Neuronal stem cell (in vitro differentiated cells): ENCODE measurements at regions not wholly inside any gene's neighbourhood (a gene's known extent, or its start where the extent isn't known, plus 50 kb on each side); places are given as distances from the start of the nearest gene placed in this dataset.

ENCODE experiments used
- DNase-seq: peaks from one replicate; pipeline ENCODE4 v3.0.0-alpha.2; 2013; ENCODE audit warnings: low spot score
- H2AFZ ChIP-seq: one replicate; pipeline ENCODE4 v1.6.1; 2013; ENCODE audit warnings: mild to moderate bottlenecking, low read length, inconsistent platforms
- H2AK5ac ChIP-seq: 2 replicates; pipeline ENCODE4 v1.6.1; 2013; ENCODE audit warnings: low read depth, mild to moderate bottlenecking, inconsistent platforms, low read length, moderate library complexity, mixed read lengths
- H2BK120ac ChIP-seq: 2 replicates; pipeline ENCODE4 v1.6.1; 2013; ENCODE audit warnings: low read depth, mild to moderate bottlenecking, inconsistent platforms, low read length, moderate library complexity, mixed read lengths
- H2BK12ac ChIP-seq: one replicate; pipeline ENCODE4 v1.6.1; 2013; ENCODE audit warnings: low read length, inconsistent platforms
- H2BK15ac ChIP-seq: 2 replicates; pipeline ENCODE4 v1.6.1; 2013; ENCODE audit warnings: mild to moderate bottlenecking, low read length, inconsistent platforms, mixed read lengths
- H2BK5ac ChIP-seq: one replicate; pipeline ENCODE4 v1.6.1; 2013; ENCODE audit warnings: inconsistent platforms, mild to moderate bottlenecking, low read length, moderate library complexity
- H3K14ac ChIP-seq: one replicate; pipeline ENCODE4 v1.6.1; 2013; ENCODE audit warnings: low read length, inconsistent platforms
- H3K18ac ChIP-seq: 2 replicates; pipeline ENCODE4 v1.6.1; 2013; ENCODE audit warnings: low read length, inconsistent platforms
- H3K23ac ChIP-seq: 2 replicates; pipeline ENCODE4 v1.6.1; 2013; ENCODE audit warnings: low read depth, mild to moderate bottlenecking, mixed read lengths, low read length, inconsistent platforms; ENCODE audit not compliant: poor library complexity
- H3K27ac ChIP-seq: replicated peaks from 3 replicates; pipeline ENCODE4 v1.5.1; 2013; ENCODE audit warnings: low read length, inconsistent platforms
- H3K27me3 ChIP-seq, 3 experiments: 2 replicates each; pipeline ENCODE4 v1.6.1; 2013; ENCODE audit warnings: low read length in 3 of 3, mild to moderate bottlenecking in 2 of 3, inconsistent platforms in 1 of 3, low read depth in 1 of 3, mixed read lengths in 1 of 3, moderate library complexity in 1 of 3; ENCODE audit not compliant: control insufficient read depth in 3 of 3, insufficient read depth in 3 of 3
- H3K36me3 ChIP-seq, 2 donors: replicated peaks in 1 of 2; 2 replicates each; pipeline ENCODE4 v1.6.1; 2013; ENCODE audit warnings: low read length in 2 of 2; ENCODE audit not compliant: control insufficient read depth in 2 of 2, insufficient read depth in 2 of 2
- H3K4ac ChIP-seq: 2 replicates; pipeline ENCODE4 v1.6.1; 2013; ENCODE audit warnings: inconsistent platforms, mild to moderate bottlenecking, low read length, moderate library complexity
- H3K4me1 ChIP-seq, 2 donors: 1 replicate in 1 of 2; 2 replicates in 1 of 2; pipeline ENCODE4 v1.6.1; 2013; ENCODE audit warnings: low read length in 2 of 2, low read depth in 1 of 2; ENCODE audit not compliant: control insufficient read depth in 2 of 2, insufficient read depth in 1 of 2
- H3K4me2 ChIP-seq: one replicate; pipeline ENCODE4 v1.6.1; 2013; ENCODE audit warnings: mild to moderate bottlenecking, low read length, inconsistent platforms; ENCODE audit not compliant: insufficient read depth, poor library complexity, severe bottlenecking
- H3K4me3 ChIP-seq, 2 donors: 2 replicates each; pipeline ENCODE4 v1.5.1; 2013; ENCODE audit warnings: low read length in 2 of 2, mild to moderate bottlenecking in 2 of 2, inconsistent platforms in 1 of 2, moderate library complexity in 1 of 2
- H3K79me1 ChIP-seq: one replicate; pipeline ENCODE4 v1.6.1; 2013; ENCODE audit warnings: low read depth, mild to moderate bottlenecking, inconsistent platforms, low read length, moderate library complexity
- H3K9ac ChIP-seq: one replicate; pipeline ENCODE4 v1.6.1; 2013; ENCODE audit warnings: mild to moderate bottlenecking, low read depth, low read length, inconsistent platforms; ENCODE audit not compliant: poor library complexity
- H3K9me3 ChIP-seq, 2 donors: replicated peaks in 1 of 2; 2 replicates each; pipeline versions ENCODE3 to v1.6.1; 2013; ENCODE audit warnings: low read length in 2 of 2, mild to moderate bottlenecking in 2 of 2, inconsistent platforms in 1 of 2, low read depth in 1 of 2, mixed read lengths in 1 of 2, moderate library complexity in 1 of 2; ENCODE audit not compliant: control insufficient read depth in 2 of 2, insufficient read depth in 1 of 2
- H4K8ac ChIP-seq: one replicate; pipeline ENCODE4 v1.6.1; 2013; ENCODE audit warnings: low read depth, mild to moderate bottlenecking, inconsistent platforms, low read length, moderate library complexity
- H4K91ac ChIP-seq: one replicate; pipeline ENCODE4 v1.6.1; 2013; ENCODE audit warnings: low read length, low read depth, mild to moderate bottlenecking, inconsistent platforms; ENCODE audit not compliant: poor library complexity
- WGBS, 2 donors: extraction: QIAGEN DNeasy Blood & Tissue Kit; methylation state at CpG; one replicate each; pipeline ENCODE4 v1.1.7; 2013; ENCODE audit warnings: missing lambda C conversion rate in 2 of 2, mixed read lengths in 1 of 2; ENCODE audit not compliant: insufficient read length in 2 of 2, insufficient replicate concordance in 1 of 2; ENCODE audit errors: extremely low coverage in 2 of 2; 5-methylcytosine and 5-hydroxymethylcytosine counted together

GRCh38 chr12:107179871-107180270, 86.5 kb upstream of the CRY1 start:
- no peak overlapping the region for H2BK5ac ChIP-seq
- no peak overlapping the region for H3K14ac ChIP-seq

GRCh38 chr12:107180272-107180671, 86.9 kb upstream of the CRY1 start:
- DNase-seq, result no peak
- Histone ChIP-seq H3K27me3 (no peaks in the 10 kb centered on the region), H3K4me2 (no peak overlapping the region), H2AK5ac (no peak overlapping the region), H4K91ac (no peak overlapping the region), H3K14ac (no peak overlapping the region), H2BK12ac (no peak overlapping the region), H2BK5ac (no peak overlapping the region), H3K23ac (no peak overlapping the region), H3K18ac (no peak overlapping the region), H2BK120ac (no peak overlapping the region), H3K4me3 (no peak overlapping the region), H3K27ac (no peak overlapping the region), H4K8ac (no peak overlapping the region), H3K4me1 (no peaks in the 10 kb centered on the region), H2BK15ac (no peak overlapping the region), H3K4ac (no peak overlapping the region), H3K79me1 (no peaks in the 10 kb centered on the region), H3K9me3 (peaks cover 0 to 2% of the 10 kb centered on the region in 2 donors), H2AFZ (no peak overlapping the region), H3K9ac (no peak overlapping the region), H3K36me3 (no peaks in the 10 kb centered on the region)
- no CpG with 5 or more reads among the region's 1 CpG for WGBS, 2 donors

More at GRCh38 chr12:107179871-107180270, 86.5 kb upstream of the CRY1 start:
- Histone ChIP-seq H3K23ac (no peak overlapping the region), H2BK120ac (no peak overlapping the region), H3K79me1 (no peaks in the 10 kb centered on the region), H3K4me1 (no peaks in the 10 kb centered on the region), H2BK15ac (no peak overlapping the region), H2AK5ac (no peak overlapping the region), H3K9me3 (peaks cover 0 to 2% of the 10 kb centered on the region in 2 donors), H3K4me2 (no peak overlapping the region), H3K27me3 (no peaks in the 10 kb centered on the region), H2BK12ac (no peak overlapping the region), H2AFZ (no peak overlapping the region), H3K4ac (no peak overlapping the region), H3K27ac (no peak overlapping the region), H3K9ac (no peak overlapping the region), H3K36me3 (no peaks in the 10 kb centered on the region), H4K8ac (no peak overlapping the region), H3K4me3 (no peak overlapping the region), H4K91ac (no peak overlapping the region), H3K18ac (no peak overlapping the region)
- DNase-seq, result no peak
- WGBS, 2 donors, result no CpG with 5 or more reads among the region's 1 CpG

GRCh38 chr12:107184359-107184930, 91.1 kb upstream of the CRY1 start:
- no peak overlapping the region for H2BK15ac ChIP-seq
- H3K4me2 ChIP-seq, result no peak overlapping the region
- H3K14ac ChIP-seq, result no peak overlapping the region
- no peak overlapping the region for H4K8ac ChIP-seq
- no peak overlapping the region for H2AK5ac ChIP-seq
- DNase-seq, result no peak
- peaks cover 0 to 3% of the 10 kb centered on the region in 2 donors for H3K9me3 ChIP-seq
- no peak overlapping the region for H2BK5ac ChIP-seq
- H3K9ac ChIP-seq, result no peak overlapping the region
- no peak overlapping the region for H4K91ac ChIP-seq
- no peaks in the 10 kb centered on the region for H3K27me3 ChIP-seq
- no peak overlapping the region for H3K23ac ChIP-seq
- no peak overlapping the region for H3K4me3 ChIP-seq
- no peak overlapping the region for H3K18ac ChIP-seq
- H3K4ac ChIP-seq, result no peak overlapping the region
- no peak overlapping the region for H2BK120ac ChIP-seq
- H3K79me1 ChIP-seq, result no peaks in the 10 kb centered on the region
- no peaks in the 10 kb centered on the region for H3K4me1 ChIP-seq
- WGBS, 2 donors, result no CpG with 5 or more reads among the region's 5 CpGs
- no peak overlapping the region for H2BK12ac ChIP-seq
- no peaks in the 10 kb centered on the region for H3K36me3 ChIP-seq
- no peak overlapping the region for H2AFZ ChIP-seq
- H3K27ac ChIP-seq, result no peak overlapping the region

- H3K18ac ChIP-seq, result no peak overlapping the region
- H3K79me1 ChIP-seq, result no peaks in the 10 kb centered on the region
- H3K27ac ChIP-seq, result no peak overlapping the region
Measured at GRCh38 chr12:107196681-107197080, 103.3 kb upstream of the CRY1 start.

More at GRCh38 chr12:107196681-107197080, 103.3 kb upstream of the CRY1 start:
- no peak overlapping the region for H3K4me3 ChIP-seq
- H3K4me2 ChIP-seq, result no peak overlapping the region
- H2AFZ ChIP-seq, result no peak overlapping the region
- peaks cover 0 to 5% (median 0%) of the 10 kb centered on the region in 3 experiments for H3K27me3 ChIP-seq
- H4K91ac ChIP-seq, result no peak overlapping the region
- no peak overlapping the region for H3K14ac ChIP-seq
- H2AK5ac ChIP-seq, result no peak overlapping the region
- no peak overlapping the region for H2BK12ac ChIP-seq
- H3K9me3 ChIP-seq, result no peaks in the 10 kb centered on the region
- WGBS, 2 donors, result no CpG with 5 or more reads among the region's 2 CpGs
- no peak overlapping the region for H3K23ac ChIP-seq
- no peak overlapping the region for H2BK5ac ChIP-seq
- no peak overlapping the region for H2BK120ac ChIP-seq
- H3K9ac ChIP-seq, result no peak overlapping the region
- no peaks in the 10 kb centered on the region for H3K36me3 ChIP-seq
- no peak overlapping the region for H2BK15ac ChIP-seq
- H3K4ac ChIP-seq, result no peak overlapping the region
- no peaks in the 10 kb centered on the region for H3K4me1 ChIP-seq
- DNase-seq, result no peak
- no peak overlapping the region for H4K8ac ChIP-seq
